Progenitor cell of endocrine pancreas (in vitro differentiated cells): ENCODE measurements at regions not wholly inside any gene's neighbourhood (a gene's known extent, or its start where the extent isn't known, plus 50 kb on each side); places are given as distances from the start of the nearest gene placed in this dataset.

Experiments used
- DNase-seq: peaks from one replicate; pipeline ENCODE4 v3.0.0; 2021; ENCODE audit warnings: low spot score; ENCODE audit not compliant: unreplicated experiment
- H3K27ac Mint-ChIP-seq: 2 replicates; pipeline ENCODE4 v1.8.0; 2021; ENCODE audit warnings: mild to moderate bottlenecking, moderate library complexity, mixed read lengths
- H3K27me3 Mint-ChIP-seq: 2 replicates; pipeline ENCODE4 v1.8.0; 2021; ENCODE audit warnings: mixed read lengths
- H3K36me3 Mint-ChIP-seq: 2 replicates; pipeline ENCODE4 v1.8.0; 2022; ENCODE audit warnings: mixed read lengths; ENCODE audit not compliant: insufficient read depth
- H3K4me1 Mint-ChIP-seq: 2 replicates; pipeline ENCODE4 v1.8.0; 2021; ENCODE audit warnings: low read depth, mixed read lengths
- H3K4me3 Mint-ChIP-seq: 2 replicates; pipeline ENCODE4 v1.8.0; 2021; ENCODE audit warnings: low read depth, mild to moderate bottlenecking, moderate library complexity, mixed read lengths
- H3K9me3 Mint-ChIP-seq: 2 replicates; pipeline ENCODE4 v1.8.0; 2021; ENCODE audit warnings: low read depth, mixed read lengths
- TF ChIP-seq, protein P1 (sequence below): fragments of 200-600 bp; sonication (generic); IDR thresholded peaks from one replicate; pipeline ENCODE4 v1.5.0; 2021; ENCODE audit warnings: antibody characterized with exemption, mild to moderate bottlenecking; ENCODE audit not compliant: unreplicated experiment

DNA sequence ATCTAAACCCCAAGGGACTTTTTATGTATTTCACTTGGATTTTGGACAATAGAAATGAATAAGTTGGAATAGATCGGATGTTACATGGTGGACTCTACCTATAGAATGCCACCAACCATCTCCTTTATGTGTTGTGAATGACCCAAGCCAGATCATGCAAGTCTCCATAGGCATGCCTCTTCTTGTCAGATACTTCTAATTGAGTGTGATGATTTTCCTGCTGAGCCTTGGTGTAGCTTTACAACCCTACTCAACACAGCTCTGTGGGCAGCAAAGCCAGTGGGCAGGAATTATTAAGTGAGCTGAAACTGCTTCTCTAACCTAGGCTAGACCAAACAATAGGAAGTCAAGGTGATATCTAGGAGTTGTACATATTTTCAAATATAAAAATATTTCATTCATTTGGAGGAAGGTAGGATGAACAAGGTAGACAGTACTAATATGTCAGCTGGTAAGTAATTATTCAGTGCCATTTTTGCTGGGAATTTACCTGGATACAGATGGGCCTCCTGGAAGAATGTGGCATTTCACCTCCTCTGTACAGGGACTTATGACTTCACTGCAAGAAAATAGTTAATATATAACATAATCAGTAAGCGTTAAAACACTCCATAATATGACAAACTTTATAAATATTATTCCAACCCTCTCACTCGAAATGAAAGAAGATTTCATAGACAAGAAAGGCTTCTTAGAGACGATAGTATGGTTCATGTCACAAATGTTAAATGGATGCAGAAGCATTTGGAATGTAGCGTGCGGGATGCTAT is 298.0 kb upstream of the FAT1 start:
- no peaks in the 10 kb centered on the region for H3K36me3 Mint-ChIP-seq
- no peak overlapping the region for H3K4me3 Mint-ChIP-seq
- no peak overlapping the region for H3K27ac Mint-ChIP-seq
- H3K9me3 Mint-ChIP-seq, result peaks cover 5% of the 10 kb centered on the region
- TF ChIP-seq, protein P1, sequence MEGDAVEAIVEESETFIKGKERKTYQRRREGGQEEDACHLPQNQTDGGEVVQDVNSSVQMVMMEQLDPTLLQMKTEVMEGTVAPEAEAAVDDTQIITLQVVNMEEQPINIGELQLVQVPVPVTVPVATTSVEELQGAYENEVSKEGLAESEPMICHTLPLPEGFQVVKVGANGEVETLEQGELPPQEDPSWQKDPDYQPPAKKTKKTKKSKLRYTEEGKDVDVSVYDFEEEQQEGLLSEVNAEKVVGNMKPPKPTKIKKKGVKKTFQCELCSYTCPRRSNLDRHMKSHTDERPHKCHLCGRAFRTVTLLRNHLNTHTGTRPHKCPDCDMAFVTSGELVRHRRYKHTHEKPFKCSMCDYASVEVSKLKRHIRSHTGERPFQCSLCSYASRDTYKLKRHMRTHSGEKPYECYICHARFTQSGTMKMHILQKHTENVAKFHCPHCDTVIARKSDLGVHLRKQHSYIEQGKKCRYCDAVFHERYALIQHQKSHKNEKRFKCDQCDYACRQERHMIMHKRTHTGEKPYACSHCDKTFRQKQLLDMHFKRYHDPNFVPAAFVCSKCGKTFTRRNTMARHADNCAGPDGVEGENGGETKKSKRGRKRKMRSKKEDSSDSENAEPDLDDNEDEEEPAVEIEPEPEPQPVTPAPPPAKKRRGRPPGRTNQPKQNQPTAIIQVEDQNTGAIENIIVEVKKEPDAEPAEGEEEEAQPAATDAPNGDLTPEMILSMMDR, result no peak
- peaks cover 2% of the 10 kb centered on the region for H3K27me3 Mint-ChIP-seq
- peaks cover 5% of the 10 kb centered on the region for H3K4me1 Mint-ChIP-seq
- no peak for DNase-seq

DNA sequence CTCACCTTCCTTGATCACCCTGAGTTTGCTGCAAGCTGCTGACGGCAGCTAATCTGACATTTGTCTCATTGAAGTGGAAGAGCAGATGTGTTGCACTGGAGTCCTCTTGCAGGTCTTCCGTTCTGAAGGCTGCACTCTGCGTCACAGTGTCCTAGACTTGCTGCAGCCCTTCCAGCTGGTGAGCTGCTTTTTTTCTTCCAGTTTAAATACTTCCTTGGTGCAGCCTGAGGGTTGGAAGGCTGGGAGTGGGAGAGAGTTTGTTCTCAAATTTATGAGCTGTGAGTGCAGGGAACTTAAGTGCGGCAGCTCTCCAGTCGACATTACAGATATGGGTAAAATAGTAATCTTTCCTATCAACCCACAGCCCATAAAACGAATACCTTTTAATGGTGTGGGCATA is 303.6 kb upstream of the FAT1 start:
- Mint-ChIP-seq H3K27ac (no peak overlapping the region), H3K36me3 (no peaks in the 10 kb centered on the region), H3K4me1 (no peaks in the 10 kb centered on the region), H3K4me3 (no peak overlapping the region), H3K27me3 (no peaks in the 10 kb centered on the region), H3K9me3 (peaks cover 5% of the 10 kb centered on the region)
- no peak for DNase-seq
- TF ChIP-seq, protein P1, result no peak

DNA sequence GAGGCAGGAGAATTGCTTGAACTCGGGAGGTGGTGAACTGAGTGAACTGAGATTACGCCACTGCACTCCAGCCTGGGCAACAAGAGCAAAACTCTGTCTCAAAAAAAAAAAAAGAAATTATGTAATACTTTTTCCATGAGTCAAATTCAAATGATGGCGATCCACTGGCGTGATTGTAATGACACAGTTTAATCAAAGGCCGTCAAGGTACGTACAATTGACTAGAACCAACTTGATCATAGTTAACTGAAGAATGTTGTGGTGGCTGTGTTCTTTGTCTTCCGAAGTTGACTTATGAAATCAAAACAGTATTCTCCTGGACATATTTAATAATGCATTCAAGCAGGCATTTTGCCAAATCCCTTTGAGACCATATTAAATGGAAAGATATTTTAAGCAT is 318.6 kb upstream of the FAT1 start:
- Mint-ChIP-seq H3K4me1 (no peaks in the 10 kb centered on the region), H3K4me3 (no peak overlapping the region), H3K27me3 (no peaks in the 10 kb centered on the region), H3K27ac (no peak overlapping the region), H3K36me3 (no peaks in the 10 kb centered on the region), H3K9me3 (peaks cover 3% of the 10 kb centered on the region)
- TF ChIP-seq, protein P1, result no peak
- no peak for DNase-seq

DNA sequence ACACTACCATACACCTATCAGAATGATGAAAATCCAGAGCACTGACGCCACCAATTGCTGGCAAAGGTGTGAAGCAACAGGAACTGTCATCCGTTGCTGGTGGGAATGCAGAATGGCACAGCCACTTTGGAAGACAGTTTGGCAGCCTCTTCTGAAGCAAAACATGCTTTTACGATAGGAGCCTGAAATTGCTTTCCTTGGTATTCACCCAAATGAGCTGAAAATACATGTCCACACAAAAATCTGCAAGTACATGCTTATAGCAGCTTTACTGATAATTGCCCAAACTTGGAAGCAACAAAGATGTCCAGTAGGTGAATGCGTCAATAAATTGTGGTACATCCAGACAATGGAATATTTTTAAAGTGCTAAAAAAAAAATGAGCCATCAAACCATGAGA is 322.8 kb upstream of the FAT1 start:
- TF ChIP-seq, protein P1, result no peak
- DNase-seq, result no peak
- H3K4me1 Mint-ChIP-seq, result no peaks in the 10 kb centered on the region
- H3K9me3 Mint-ChIP-seq, result peaks cover 9% of the 10 kb centered on the region
- no peaks in the 10 kb centered on the region for H3K36me3 Mint-ChIP-seq
- no peak overlapping the region for H3K27ac Mint-ChIP-seq
- H3K4me3 Mint-ChIP-seq, result no peak overlapping the region
- no peaks in the 10 kb centered on the region for H3K27me3 Mint-ChIP-seq

DNA sequence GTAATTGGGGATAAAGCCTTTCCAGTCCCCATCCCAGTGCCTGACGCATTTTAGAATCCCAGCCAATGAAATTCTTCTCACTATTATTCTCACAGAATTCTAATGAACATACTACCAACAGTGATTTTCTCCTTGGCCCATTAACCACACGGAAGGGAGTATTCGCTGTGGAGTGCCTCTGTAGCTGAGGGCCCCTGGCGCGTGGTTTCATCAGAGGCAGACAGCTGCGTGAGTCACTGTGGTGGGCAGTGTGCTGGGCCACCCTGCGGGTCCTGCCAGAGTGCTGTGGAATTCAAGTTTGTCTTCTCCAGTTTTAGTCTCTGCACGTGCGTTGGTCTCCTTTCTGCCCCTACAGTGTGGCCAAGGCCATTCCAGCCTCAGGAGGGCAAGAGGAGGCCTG is 335.4 kb upstream of the FAT1 start:
- Mint-ChIP-seq H3K9me3 (no peaks in the 10 kb centered on the region), H3K4me3 (no peak overlapping the region), H3K27me3 (no peaks in the 10 kb centered on the region), H3K27ac (no peak overlapping the region), H3K4me1 (no peaks in the 10 kb centered on the region), H3K36me3 (no peaks in the 10 kb centered on the region)
- DNase-seq, result no peak
- TF ChIP-seq, protein P1, result no peak
